GDM1 (cell line): ENCODE measurements at regions not wholly inside any gene's neighbourhood (a gene's known extent, or its start where the extent isn't known, plus 50 kb on each side); places are given as distances from the start of the nearest gene placed in this dataset.

Experiments used
- DNase-seq: peaks from one replicate; lab custom pipeline; 2025; lab: John Stamatoyannopoulos, UW

DNA sequence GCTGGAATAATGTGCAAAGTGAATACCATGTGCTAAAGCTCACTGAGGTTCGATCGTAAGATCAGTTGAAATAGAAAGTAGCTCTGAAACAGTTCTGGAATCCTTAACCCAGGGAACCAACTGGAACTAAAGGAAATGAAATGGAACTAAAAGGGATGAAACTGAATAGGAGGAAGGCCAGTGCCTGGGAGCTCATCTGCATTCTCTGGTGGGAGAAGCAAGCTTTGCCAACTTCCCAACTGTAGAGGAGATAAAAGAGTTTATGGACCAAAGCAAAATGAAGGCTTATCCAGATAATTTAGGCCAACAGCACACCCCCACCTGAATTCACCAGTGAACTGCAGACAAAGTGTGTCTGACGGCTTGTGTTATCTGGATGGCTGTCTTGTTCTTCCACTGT, 188.6 kb upstream of the HABP2 start:
- no peak for DNase-seq

- no peak for DNase-seq
These were observed 184.0 kb upstream of the HABP2 start for GRCh38 chr10:113368666-113369364.

- DNase-seq, result no peak
These were observed 183.5 kb upstream of the HABP2 start for GRCh38 chr10:113369365-113369694.

GRCh38 chr10:113376428-113376827, 176.4 kb upstream of the HABP2 start:
- DNase-seq, result no peak

- no peak for DNase-seq
These were observed 173.8 kb upstream of the HABP2 start for GRCh38 chr10:113379091-113379490.

DNA sequence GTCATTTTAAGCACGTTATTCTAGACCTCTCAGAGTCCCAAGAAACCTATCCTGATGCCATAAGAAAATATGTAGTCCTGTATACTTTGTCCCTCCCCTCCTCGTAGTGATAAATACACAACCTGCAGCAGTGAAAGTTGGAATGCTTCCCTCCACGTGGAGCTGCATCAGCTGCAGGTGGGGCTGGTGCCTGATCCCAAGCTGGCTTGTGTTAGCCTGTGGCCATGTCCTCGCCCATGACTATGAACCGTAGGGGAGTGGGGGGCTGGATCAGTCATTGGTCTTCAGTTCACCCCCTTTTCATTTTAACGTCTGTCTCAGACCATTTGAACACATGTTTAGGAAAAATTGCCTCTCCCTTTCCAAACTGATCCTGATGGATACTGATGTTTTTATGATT, 171.4 kb upstream of the HABP2 start:
- no peak for DNase-seq

- peak; percentile 76 for DNase-seq
These were observed 170.8 kb upstream of the HABP2 start for GRCh38 chr10:113381981-113382509.

DNA sequence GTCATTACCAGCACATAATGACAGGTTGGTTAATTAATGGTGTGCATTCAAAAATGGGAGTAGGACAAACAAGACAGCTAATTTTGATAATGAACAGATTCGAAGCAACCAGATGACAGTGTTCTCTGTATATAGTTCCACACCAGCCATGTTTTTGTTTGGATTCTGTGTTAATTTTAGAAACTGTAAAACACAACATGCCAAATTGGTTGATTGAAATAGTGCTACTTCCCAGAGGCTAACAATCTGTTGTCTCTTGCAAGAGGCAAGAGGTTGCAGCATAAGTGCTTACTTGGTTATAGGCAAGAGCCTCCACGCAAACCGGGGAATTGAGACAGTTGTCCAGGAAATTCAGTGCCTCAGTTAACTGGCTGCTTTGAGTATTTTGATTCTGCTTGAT, 170.2 kb upstream of the HABP2 start:
- DNase-seq, result no peak

DNA sequence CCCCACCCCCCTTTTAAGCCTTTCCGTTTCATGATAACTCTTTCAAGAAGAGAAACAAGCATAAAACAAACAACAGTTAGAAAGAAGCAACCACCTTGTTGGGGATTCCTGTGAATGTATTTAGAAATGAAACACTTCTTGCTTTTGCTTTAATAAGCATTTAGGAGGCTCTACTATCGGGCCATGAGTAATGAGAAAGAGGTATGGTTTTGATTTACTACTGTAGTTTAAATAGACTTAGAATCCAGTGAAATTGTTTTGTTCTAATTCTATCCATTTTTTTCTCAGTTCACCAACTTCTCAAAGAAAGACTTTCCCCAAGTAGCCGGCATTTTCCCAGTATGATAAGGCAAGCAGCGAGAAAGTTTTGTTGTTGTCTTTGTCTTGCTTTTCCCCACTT, 168.7 kb upstream of the HABP2 start:
- DNase-seq, result no peak

- peak; percentile 86 for DNase-seq
These were observed 167.5 kb upstream of the HABP2 start for GRCh38 chr10:113385021-113385999.

DNA sequence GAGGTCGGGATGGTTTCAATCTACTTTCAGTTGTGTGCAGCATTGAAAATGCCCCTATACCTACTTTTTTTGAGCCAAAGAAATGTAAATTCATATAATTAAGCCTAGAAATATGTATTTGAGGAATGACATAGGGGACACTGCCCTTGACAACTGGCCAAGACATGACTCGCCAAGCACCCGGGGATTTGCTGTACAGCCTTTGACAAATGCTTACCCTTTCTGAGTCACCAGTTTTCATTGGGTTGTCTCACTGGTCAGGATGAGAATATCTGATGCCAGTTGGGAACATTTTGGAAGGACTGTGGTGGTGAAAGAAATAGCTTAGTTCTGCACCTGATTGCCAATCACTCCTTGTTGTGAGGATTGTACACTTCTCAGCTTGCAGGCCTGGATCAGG, 166.8 kb upstream of the HABP2 start:
- no peak for DNase-seq

GRCh38 chr10:113389969-113390368, 162.9 kb upstream of the HABP2 start:
- no peak for DNase-seq

DNA sequence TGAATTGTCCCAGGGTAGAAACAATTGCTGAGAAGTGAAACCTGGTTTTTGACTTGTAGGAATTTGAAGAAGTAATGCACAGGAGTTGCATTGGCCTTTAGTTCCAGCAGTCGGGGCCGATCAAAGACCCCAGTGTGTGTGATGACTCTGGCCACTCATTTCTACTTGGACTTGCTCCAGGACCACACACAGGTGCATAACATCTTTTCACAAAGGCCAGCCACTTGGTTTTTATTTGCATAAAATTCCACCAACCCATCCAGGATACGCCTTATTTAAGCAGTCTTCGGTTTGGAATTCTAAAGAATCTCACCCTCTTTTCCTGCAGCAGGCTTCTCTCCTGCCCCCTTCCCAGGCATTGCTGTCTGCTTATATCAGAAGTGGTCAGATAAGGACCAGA, 162.0 kb upstream of the HABP2 start:
- DNase-seq, result no peak

DNA sequence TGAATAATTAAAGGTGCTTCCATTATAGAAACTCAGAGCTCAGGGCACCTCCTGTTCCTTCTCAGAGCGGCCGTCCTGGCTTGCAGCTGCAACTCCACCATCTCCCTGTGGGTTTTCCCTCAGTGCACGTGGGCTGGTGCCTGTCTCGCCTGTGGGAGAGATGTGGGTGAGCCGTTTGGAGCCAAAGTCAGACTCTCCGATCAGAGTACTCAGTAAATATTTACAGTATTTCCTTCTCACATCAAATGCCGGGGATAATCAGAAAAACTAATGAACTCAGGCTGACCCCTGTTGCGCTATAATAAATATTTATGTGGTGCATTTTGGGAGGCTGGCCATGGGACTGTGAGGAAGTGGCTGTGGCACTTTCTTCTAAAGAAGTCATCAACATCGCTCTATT, 155.8 kb upstream of the HABP2 start:
- DNase-seq, result no peak

GRCh38 chr10:113399065-113399464, 153.8 kb upstream of the HABP2 start:
- DNase-seq, result no peak

GRCh38 chr10:113402602-113403001, 150.3 kb upstream of the HABP2 start:
- DNase-seq, result no peak

DNA sequence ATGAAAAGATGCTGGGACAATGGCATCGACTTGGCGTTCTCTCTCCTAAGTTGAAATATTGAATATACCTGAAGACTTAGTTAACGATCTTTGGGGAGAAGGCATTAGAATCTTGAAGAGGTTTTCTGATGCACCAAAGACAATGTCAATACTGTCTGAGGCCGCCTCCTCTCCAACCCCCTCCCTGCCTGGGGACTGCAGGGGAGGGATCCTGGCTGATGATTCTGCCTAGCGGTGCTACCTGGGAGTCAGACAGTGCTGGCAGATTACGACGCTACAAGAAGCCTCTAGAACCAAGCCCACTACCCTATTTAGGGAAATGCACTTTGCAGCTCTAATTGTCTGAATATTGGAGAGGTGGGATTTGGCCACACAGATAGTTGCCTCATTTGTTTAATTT, 145.6 kb upstream of the HABP2 start:
- no peak for DNase-seq

DNA sequence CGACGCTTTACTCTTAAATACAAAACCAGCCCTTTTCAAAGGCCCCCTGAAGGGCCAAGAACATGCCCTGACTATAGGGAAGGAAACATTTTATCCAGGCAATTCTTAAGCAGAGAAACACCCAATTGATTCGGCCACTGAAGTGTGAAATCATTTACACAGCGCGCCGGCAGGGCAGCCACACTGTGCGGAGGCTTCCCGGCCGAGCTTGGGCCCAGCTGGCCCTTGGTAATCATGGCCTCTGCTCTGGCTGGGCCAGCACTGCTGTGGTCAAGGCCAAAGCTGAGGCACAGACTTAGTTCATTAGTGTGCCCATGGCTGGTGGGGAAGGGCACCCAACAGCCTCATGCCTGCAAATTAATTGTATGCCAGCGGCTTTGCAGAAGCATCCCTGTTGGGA, 143.7 kb upstream of the HABP2 start:
- no peak for DNase-seq

DNA sequence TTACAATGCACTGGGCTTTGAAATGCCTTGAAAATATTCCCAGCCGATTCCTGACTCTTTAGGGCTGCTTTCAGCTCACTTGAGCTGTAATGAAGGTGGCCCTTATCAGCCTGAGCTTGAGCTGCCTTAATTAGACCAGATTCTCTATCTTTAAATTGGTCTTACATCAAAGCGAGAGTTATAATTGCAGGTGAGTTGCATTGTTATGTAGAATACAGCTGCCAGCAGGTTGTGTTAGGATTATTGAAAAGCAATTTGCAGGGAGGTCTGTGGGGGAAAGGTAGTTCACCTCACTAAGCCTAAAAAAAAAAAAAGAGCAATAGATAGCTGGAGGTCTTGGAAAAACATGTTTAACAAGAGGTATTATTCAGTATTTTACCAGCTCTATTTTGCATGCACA, 142.2 kb upstream of the HABP2 start:
- no peak for DNase-seq

GRCh38 chr10:113411456-113411855, 141.4 kb upstream of the HABP2 start:
- no peak for DNase-seq

GRCh38 chr10:113412161-113412560, 140.7 kb upstream of the HABP2 start:
- no peak for DNase-seq

- DNase-seq, result no peak
These were observed 138.3 kb upstream of the HABP2 start for GRCh38 chr10:113414543-113414942.

DNA sequence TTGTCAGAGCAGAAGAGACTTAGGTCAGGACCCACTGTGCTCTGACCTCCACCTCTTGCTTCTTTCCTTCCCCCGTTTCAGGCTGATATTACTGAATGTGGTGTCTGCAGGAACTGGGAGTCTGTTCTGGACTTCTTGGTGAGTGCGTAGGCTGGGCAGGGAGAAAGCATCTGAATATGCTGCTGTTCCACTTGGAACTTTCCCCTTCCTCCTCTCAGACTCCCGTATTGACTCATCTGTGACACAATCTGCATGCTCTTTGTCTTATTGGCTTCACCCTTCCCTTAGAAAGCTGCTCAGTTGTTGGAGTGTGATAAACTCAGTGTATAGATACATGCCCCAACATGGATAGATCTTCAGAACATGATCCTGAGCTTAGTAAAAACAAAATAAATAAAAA, 137.6 kb upstream of the HABP2 start:
- no peak for DNase-seq
